BE2C (cell line): ENCODE measurements at regions not wholly inside any gene's neighbourhood (a gene's known extent, or its start where the extent isn't known, plus 50 kb on each side); places are given as distances from the start of the nearest gene placed in this dataset.

Experiments
- DNase-seq: peaks from one replicate; pipeline ENCODE4 v3.0.0-alpha.2; 2020
- H3K27me3 ChIP-seq: fragments of 250-450 bp; sonication (Bioruptor Pico); 2 replicates; pipeline ENCODE4 v1.5.1; 2020; ENCODE audit warnings: mild to moderate bottlenecking
- H3K36me3 ChIP-seq: fragments of 250-450 bp; sonication (Bioruptor Pico); 2 replicates; pipeline ENCODE4 v1.5.1; 2020; ENCODE audit warnings: mild to moderate bottlenecking
- H3K4me1 ChIP-seq: fragments of 250-450 bp; sonication (Bioruptor Pico); 2 replicates; pipeline ENCODE4 v1.5.1; 2020
- H3K4me3 ChIP-seq: 2 replicates; pipeline ENCODE4 v1.5.1; 2011; ENCODE audit warnings: low read depth, low read length
- H3K9me3 ChIP-seq: fragments of 250-450 bp; sonication (Bioruptor Pico); 2 replicates; pipeline ENCODE4 v1.5.1; 2020
- TF ChIP-seq, protein P1 (sequence below): IDR thresholded peaks from 2 replicates; pipeline ENCODE4 v1.5.1; 2012; ENCODE audit warnings: mild to moderate bottlenecking, low read depth, low read length

DNA sequence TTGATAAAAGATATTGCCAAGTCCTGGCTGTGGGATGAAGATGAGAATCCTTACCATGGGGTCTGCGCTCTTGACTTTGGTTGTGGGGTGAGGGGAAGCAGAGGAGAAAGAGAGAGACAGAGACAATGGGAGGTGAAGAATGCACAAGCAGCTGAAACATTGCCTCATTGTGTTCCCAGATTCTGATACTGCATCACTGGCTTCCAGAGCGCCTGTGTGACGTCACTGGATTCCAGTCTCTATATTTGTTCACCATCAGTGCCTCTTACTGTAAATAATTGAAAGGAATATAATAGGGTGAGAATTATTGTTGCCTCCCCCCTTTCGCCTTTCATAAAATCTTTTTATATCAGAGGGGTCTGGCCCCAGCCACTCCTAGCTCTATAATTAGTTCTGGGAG is 188.9 kb upstream of the NTF3 start:
- H3K4me3 ChIP-seq = no peak overlapping the region
- no peaks in the 10 kb centered on the region; the same call in 1 of the 2 replicates for H3K9me3 ChIP-seq
- H3K27me3 ChIP-seq = no peaks in the 10 kb centered on the region
- no peaks in the 10 kb centered on the region for H3K4me1 ChIP-seq
- H3K36me3 ChIP-seq = no peaks in the 10 kb centered on the region
- TF ChIP-seq, protein P1, sequence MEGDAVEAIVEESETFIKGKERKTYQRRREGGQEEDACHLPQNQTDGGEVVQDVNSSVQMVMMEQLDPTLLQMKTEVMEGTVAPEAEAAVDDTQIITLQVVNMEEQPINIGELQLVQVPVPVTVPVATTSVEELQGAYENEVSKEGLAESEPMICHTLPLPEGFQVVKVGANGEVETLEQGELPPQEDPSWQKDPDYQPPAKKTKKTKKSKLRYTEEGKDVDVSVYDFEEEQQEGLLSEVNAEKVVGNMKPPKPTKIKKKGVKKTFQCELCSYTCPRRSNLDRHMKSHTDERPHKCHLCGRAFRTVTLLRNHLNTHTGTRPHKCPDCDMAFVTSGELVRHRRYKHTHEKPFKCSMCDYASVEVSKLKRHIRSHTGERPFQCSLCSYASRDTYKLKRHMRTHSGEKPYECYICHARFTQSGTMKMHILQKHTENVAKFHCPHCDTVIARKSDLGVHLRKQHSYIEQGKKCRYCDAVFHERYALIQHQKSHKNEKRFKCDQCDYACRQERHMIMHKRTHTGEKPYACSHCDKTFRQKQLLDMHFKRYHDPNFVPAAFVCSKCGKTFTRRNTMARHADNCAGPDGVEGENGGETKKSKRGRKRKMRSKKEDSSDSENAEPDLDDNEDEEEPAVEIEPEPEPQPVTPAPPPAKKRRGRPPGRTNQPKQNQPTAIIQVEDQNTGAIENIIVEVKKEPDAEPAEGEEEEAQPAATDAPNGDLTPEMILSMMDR = no peak
- DNase-seq = no peak

DNA sequence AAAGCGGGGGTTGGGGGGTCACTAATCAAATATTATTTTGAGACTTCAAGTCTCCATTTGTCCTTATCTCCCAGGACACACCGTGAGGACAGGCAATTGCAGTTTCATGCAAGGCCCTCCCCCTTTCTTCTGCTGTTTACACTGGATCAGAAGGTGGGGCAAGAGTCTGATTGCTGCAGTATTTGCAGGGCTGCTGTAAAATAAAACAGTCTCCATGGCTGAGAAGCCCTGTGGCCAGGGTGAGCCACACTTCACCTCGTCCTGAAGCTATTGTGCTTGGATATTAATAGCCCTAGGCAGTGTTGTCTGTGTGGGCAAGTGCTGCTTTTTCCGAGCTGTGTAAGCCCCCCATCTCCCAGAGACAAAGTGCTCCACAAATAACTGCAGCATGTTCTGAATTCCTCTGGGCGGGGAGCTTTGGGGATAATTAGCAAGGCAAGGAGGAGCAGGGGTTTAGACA is 187.4 kb upstream of the NTF3 start:
- Histone ChIP-seq H3K36me3 (no peaks in the 10 kb centered on the region), H3K4me1 (no peaks in the 10 kb centered on the region), H3K9me3 (no peaks in the 10 kb centered on the region), H3K4me3 (no peak overlapping the region), H3K27me3 (no peaks in the 10 kb centered on the region)
- DNase-seq = no peak
- TF ChIP-seq, protein P1 = no peak

DNA sequence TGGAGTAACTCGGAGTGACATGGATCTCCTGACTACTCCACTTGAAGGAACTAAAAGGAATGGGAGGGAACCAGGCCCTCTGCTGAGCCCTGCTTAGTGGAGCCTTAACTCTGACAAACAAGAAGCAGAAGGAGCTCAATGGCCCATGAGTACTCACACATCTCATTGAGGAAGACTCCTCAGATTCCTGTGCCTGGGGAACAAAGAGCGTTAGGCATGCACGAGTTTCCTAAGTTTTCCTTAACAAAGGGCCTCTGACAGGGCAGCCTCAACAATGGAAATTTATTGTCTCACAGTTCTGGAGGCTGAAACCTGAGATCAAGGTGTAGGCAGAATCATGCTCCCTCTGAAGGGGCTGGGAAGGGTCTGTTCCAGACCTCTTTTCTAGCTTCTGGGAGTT is 185.7 kb upstream of the NTF3 start:
- TF ChIP-seq, protein P1 = no peak
- DNase-seq = no peak
- Histone ChIP-seq H3K4me3 (no peak overlapping the region), H3K36me3 (no peaks in the 10 kb centered on the region), H3K9me3 (no peaks in the 10 kb centered on the region), H3K27me3 (no peaks in the 10 kb centered on the region), H3K4me1 (no peaks in the 10 kb centered on the region)

DNA sequence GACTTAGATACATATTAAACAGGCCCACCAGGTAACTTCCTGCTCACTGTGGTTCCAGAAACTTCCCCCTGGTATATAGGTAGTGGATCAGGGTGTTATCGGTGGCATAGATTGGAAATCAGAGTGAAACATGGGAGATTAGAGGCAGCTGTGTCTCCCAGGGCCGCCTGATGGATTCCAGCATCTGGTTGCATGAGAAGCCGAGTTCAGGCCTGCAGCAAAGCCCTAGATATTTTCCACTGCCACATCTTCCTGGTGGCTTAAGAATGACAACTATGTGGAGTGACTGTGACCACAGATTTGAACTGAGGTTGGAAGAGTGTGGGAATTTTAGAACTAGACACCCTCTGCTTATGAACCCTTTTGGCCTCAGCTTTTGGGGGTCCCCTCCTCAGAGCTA is 184.8 kb upstream of the NTF3 start:
- TF ChIP-seq, protein P1 = no peak
- DNase-seq = no peak
- H3K27me3 ChIP-seq = no peaks in the 10 kb centered on the region
- no peaks in the 10 kb centered on the region for H3K4me1 ChIP-seq
- H3K36me3 ChIP-seq = no peaks in the 10 kb centered on the region
- H3K4me3 ChIP-seq = no peak overlapping the region
- no peaks in the 10 kb centered on the region for H3K9me3 ChIP-seq

DNA sequence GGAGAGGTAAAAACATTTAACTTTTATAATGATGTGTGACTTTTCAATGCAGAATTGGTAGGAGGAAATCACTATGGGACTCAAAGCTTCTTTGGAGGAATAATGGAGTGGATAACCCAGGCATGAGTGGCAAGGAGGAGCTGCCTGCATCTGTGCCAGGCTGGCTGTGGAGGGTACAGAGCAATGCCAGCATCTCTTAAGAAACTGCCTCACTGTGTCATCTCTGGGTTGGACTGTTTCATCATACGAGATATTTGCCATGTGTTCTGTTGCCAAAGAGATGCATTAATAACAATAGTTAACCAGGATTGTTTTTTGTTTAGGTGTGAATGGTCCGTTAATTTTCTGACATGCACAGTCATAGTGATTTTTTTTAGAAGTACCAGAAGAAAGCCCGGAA is 183.7 kb upstream of the NTF3 start:
- Histone ChIP-seq H3K4me3 (no peak overlapping the region), H3K27me3 (no peaks in the 10 kb centered on the region), H3K9me3 (no peaks in the 10 kb centered on the region), H3K36me3 (no peaks in the 10 kb centered on the region), H3K4me1 (no peaks in the 10 kb centered on the region)
- TF ChIP-seq, protein P1 = no peak
- no peak for DNase-seq

DNA sequence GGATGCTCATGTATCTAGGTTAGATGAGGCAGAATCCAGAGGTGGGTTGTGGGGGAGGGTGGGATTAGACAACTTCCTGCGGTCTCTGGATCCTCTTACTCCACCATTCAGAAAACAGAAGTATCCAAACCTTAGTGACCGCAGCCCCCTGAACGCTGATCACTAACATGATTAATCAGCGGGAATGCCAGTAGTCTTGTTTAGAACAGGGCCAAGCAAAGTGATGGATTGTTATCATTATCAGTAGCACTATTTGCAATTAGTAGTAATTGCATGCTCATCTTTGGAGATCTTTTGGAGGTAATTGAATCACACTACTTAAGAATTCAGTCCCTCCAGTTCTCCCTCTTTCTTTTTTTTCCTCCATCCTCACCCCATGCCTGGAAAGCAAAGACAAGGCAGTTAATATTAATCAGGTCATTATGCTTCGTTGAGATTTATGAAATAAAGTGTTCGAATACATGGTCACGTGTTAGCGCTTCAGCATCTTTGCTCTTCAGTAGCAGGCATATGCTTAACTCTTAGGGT is 182.8 kb upstream of the NTF3 start:
- Histone ChIP-seq H3K4me1 (no peaks in the 10 kb centered on the region), H3K9me3 (no peaks in the 10 kb centered on the region), H3K36me3 (no peaks in the 10 kb centered on the region), H3K4me3 (no peak overlapping the region), H3K27me3 (no peaks in the 10 kb centered on the region)
- no peak for DNase-seq
- TF ChIP-seq, protein P1 = no peak
